ENCODE measurements at regions not wholly inside any gene's neighbourhood (a gene's known extent, or its start where the extent isn't known, plus 50 kb on each side); places are given as distances from the start of the nearest gene placed in this dataset.

- no peak overlapping the region for H3K4me3 ChIP-seq (ENCODE audit: extremely low read depth in 1 of 4, insufficient read depth in 2 of 4, low read depth in 3 of 4, low read length in 4 of 4)
- H3K23ac ChIP-seq (ENCODE audit: insufficient read length): no peak overlapping the region
- no peak overlapping the region for H2BK120ac ChIP-seq (replicated peaks; ENCODE audit: low read depth, low read length)
- H2AFZ ChIP-seq (ENCODE audit: low read length): no peak overlapping the region
- H2BK12ac ChIP-seq (ENCODE audit: low read depth, low read length): no peak overlapping the region
- H3K23me2 ChIP-seq (ENCODE audit: low read depth, low read length): no peaks in the 10 kb centered on the region
- no peaks in the 10 kb centered on the region for H3K27me3 ChIP-seq (replicated peaks in 1 of 4; ENCODE audit: control insufficient read depth in 3 of 4, extremely low read depth in 1 of 4, insufficient read depth in 3 of 4, low read length in 3 of 4)
- DNase-seq (ENCODE audit: low read depth in 1 of 2, low spot score in 2 of 2): no peak
- H3K4me2 ChIP-seq (ENCODE audit: insufficient read depth in 1 of 2, low read depth in 2 of 2, low read length in 2 of 2): no peak overlapping the region
- H3K79me2 ChIP-seq (ENCODE audit: control insufficient read depth in 1 of 2, insufficient read depth in 2 of 2, low read length in 2 of 2): no peaks in the 10 kb centered on the region
- no peak overlapping the region for H4K5ac ChIP-seq (ENCODE audit: insufficient read length, low read depth, low read length)
- no peak overlapping the region for H3K9ac ChIP-seq (replicated peaks in 1 of 4; ENCODE audit: extremely low read depth in 1 of 4, low read depth in 3 of 4, low read length in 3 of 4)
- H3K14ac ChIP-seq (ENCODE audit: insufficient read length): no peak overlapping the region
- no peak overlapping the region for H2BK15ac ChIP-seq (ENCODE audit: low read length)
- no peaks in the 10 kb centered on the region for H3K79me1 ChIP-seq (ENCODE audit: low read depth, low read length)
- H3K36me3 ChIP-seq (ENCODE audit: control insufficient read depth in 2 of 4, insufficient read depth in 4 of 4, low read length in 3 of 4): no peaks in the 10 kb centered on the region
- no peak overlapping the region for H4K8ac ChIP-seq (ENCODE audit: extremely low read depth, insufficient read depth, low read length)
- 74% methylated on average over 1 of the region's 1 CpG; no CpG with 5 or more reads in 1 of the 2 experiments for WGBS, 2 experiments (ENCODE audit: extremely low coverage in 1 of 2, insufficient coverage in 1 of 2, insufficient read length in 1 of 2, insufficient replicate concordance in 2 of 2, low coverage in 1 of 2, low lambda C conversion rate in 2 of 2, missing lambda C conversion rate in 1 of 2)
- H3K4me1 ChIP-seq (replicated peaks in 1 of 4; ENCODE audit: control insufficient read depth in 3 of 4, insufficient read depth in 4 of 4, low read length in 3 of 4): no peaks in the 10 kb centered on the region
- H4K20me1 ChIP-seq (replicated peaks in 1 of 2; ENCODE audit: control insufficient read depth in 1 of 2, insufficient read depth in 2 of 2, low read length in 2 of 2): no peaks in the 10 kb centered on the region
- no peak overlapping the region for H3K56ac ChIP-seq (replicated peaks; ENCODE audit: insufficient read length, low read depth, low read length)
- no peak overlapping the region for H2BK20ac ChIP-seq (ENCODE audit: low read length)
- H4K91ac ChIP-seq (replicated peaks; ENCODE audit: insufficient read length, low read length): no peak overlapping the region
- H2AK5ac ChIP-seq (ENCODE audit: low read depth, low read length): no peak overlapping the region
- no peak overlapping the region for H3K18ac ChIP-seq (ENCODE audit: extremely low read depth, low read length)
- no peak for TF ChIP-seq GABPA (IDR thresholded peaks at IDR 0.05; ENCODE audit: borderline replicate concordance, insufficient read depth, low read length)
- no peak for TF ChIP-seq SIRT6 (IDR thresholded peaks at IDR 0.05; ENCODE audit: low read length)
- no peak overlapping the region for H3K27ac ChIP-seq (ENCODE audit: low read depth, low read length)
- no peaks in the 10 kb centered on the region for H3K9me3 ChIP-seq (ENCODE audit: insufficient read depth in 2 of 2, low read depth in 1 of 2, low read length in 1 of 2)
- H3K4ac ChIP-seq (replicated peaks; ENCODE audit: insufficient read length, low read depth, low read length): no peak overlapping the region
- FAIRE-seq: no peak
- CTCF ChIA-PET (ENCODE audit: partially characterized antibody): interaction anchor here (0.7 to 7.1 kb wide), 37 partner anchors 8 to 830 kb away, joined by 3 to 79 read pairs (median 5); partner anchors contain the start of gene BMP4
- no peak overlapping the region for H2BK5ac ChIP-seq (ENCODE audit: low read depth, low read length)
- POLR2A ChIA-PET (ENCODE audit: partially characterized antibody): no interaction called here
Measured at GRCh38 chr14:54174457-54174856, 217.8 kb upstream of the BMP4 start.
